Activated CD8-positive, alpha-beta memory T cell treated with anti-CD3 and anti-CD28 coated beads, Interleukin-2, amount 50 U/mL, for 4 hours (primary cell): ENCODE measurements at regions not wholly inside any gene's neighbourhood (a gene's known extent, or its start where the extent isn't known, plus 50 kb on each side); places are given as distances from the start of the nearest gene placed in this dataset.

ENCODE experiments used
- DNase-seq: peaks from one replicate; pipeline ENCODE4 v3.0.0-alpha.2; 2020

DNA sequence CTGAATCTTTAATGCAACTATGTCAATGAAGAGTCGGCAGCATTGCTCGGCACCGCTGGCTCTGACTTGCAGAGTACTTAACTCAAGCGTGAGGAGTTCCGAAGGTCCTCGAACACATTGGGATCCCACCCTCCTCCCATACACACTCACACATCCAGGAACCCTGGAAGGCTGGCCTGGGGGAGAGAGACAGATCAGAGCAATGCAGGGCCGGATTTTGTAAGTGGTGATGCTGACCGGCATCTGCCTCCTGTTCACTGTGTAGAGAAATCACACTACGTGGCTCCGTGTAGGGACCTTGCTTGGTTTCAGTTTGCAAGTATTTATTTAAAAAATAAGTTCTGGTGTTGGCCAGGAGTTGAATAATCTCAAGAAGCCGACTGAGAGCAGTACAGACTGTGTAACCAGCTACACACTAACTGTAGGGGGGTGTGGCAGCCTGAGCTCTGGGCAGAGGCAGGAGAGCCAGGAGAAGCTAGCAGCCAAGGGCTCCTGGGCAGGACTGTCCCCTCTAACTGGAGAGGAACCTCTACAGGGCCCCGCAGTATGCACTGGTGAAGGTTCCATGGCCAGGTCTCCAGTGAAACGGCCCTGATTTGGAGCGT is 190.2 kb upstream of the TNRC6C start:
- no peak for DNase-seq

DNA sequence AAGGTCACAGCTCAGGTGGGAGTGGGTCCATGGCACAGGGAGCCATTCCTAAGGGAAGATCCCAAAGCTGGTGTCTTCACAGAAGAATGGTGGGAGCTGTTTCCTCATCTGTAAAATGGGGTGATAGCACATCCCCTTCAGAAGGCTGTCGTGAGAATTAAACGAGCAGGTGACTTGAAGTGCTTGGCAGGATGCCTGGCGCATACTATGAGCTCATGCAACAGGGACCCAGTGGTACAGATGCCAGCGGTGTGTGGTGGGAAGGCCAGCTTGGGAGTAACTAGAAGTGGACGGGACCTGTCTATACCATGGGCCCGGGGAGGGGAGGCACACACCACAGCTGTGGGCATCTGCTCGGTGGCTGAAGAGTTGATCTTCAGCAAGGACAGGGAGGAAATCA is 189.3 kb upstream of the TNRC6C start:
- DNase-seq, result no peak

DNA sequence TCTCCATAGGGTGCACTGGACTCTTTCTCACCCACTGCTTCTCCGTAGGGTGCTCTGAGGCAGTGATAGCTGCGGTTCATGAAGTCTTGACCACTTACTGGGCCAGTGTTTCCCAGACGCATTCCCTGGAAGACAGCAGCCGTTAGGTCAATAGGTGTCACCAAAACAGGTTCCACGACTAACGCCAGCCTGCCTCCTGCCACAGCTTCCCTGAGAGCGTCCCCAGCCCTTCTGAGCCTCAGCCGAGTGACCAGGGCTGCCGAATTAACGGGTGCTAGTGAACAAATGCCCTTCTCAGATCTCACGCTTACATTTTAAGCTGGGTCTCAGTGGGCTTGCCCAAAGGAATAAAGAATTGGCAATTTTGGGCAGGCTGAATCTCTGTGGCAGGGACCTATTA is 188.7 kb upstream of the TNRC6C start:
- no peak for DNase-seq

DNA sequence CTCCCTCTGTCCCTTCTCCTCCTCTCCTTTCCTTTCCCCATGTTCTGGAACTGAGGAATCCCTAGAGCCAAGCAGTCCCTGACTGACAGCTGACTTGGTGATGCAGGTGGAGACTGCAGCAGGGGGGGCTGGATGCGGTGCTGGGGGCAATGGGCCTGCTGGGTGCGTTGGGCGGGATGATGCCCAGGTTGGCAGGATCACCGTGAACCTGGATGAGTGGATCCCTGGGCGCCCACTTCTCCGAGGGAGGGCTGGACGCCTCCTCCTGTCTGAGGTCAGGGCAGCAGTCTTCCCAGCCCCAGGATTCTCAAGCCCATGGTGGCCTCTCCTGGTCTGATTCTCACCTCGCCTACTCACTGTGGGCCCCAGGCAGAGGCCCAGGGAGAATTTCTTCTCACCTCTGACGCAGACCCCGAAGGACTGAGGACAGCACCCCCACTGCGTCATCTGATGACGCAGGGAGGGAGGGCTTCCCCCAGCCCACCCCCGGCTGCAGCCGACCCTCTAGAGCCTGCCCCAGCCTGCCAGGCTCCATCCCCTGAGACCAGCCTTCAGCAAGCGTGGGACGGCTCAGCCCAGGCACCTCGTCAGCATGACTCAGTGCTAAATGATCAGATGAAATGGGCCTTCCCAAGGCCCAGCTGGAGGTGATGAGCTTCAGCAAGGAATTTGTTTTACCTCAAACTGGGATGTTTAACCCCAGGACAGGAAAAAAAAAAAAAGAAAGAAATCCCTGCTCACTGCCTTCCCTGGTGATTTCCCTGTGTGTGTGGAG is 188.0 kb upstream of the TNRC6C start:
- DNase-seq, result no peak

DNA sequence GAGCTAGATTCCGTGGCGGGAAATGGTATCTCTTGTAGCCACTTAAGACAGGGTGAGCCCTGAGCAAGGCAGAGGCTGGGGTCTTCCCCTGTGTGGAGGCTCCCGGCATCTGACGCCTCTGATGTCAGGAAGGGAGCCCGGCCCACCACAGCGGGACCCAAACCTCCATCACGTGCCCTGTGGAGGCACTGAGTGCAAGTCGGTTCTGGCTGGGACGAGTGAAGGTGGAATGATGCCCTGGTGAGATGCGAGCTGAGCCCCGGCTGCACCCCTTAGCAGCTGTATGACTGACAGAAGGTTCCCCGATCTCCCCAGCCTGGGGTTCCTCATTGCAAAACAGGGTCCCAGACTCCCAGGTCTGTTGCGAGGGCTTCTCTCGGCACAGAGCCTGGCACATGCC is 187.4 kb upstream of the TNRC6C start:
- no peak for DNase-seq

DNA sequence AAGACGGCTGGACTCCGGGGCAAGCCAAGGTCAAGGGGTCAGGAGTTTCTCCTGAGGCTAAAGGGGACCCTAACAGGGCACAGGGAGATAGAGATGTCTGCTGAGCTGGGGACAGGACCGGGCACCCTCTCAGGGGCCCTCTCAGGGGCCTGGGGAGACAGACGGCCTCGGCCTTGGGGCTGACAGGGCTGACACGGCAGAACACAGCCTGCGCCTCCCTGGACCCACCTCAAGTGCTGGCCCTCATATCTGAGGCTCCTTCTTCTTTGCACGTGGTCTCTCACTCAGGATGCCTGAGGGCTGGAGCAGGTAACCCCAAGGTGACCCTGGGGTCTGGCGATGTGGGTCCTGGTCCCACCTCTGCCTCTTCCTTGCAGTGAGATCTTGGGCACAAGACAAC is 186.9 kb upstream of the TNRC6C start:
- no peak for DNase-seq

DNA sequence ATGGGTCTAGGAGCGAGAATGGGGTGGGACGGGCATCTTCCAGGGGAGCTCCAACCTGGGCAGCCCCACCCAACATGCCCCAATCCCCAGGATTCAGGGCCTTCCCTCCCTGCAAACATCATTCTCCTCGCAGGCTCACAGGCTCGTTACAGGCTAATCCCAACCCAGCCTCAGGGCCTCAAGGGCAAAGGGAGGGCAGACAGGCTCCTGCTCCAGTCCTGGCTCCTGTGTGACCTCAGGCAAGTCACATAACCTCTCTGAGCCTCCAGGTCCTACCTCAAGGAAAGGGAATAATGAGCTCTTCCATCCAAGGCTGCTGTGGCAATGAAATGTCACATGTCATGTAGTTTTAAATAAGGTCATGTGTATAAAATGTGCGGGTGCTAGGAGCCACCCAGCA is 186.5 kb upstream of the TNRC6C start:
- DNase-seq, result no peak

DNA sequence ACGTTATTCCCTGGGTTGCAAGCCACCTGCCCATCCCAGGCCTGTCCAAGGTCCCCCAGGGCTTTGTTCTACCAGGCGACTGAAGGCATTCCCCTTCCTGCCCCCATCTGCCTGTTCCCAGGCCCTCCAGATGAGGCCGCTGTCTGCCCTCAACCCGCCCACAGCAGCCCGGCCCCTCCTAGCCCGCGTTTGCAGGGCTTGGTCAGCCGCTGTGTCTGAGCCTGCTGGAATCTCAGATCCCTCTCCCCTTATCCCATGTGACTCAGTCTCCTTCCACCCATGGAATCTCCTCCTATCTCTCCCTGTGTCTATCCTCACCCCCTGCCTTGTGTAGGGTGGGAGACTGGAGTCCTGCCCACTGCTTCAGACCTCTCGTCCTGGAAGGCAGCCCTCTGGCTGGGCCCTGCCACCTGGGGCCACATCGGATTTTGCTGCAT is 186.0 kb upstream of the TNRC6C start:
- peak; percentile 68 for DNase-seq

DNA sequence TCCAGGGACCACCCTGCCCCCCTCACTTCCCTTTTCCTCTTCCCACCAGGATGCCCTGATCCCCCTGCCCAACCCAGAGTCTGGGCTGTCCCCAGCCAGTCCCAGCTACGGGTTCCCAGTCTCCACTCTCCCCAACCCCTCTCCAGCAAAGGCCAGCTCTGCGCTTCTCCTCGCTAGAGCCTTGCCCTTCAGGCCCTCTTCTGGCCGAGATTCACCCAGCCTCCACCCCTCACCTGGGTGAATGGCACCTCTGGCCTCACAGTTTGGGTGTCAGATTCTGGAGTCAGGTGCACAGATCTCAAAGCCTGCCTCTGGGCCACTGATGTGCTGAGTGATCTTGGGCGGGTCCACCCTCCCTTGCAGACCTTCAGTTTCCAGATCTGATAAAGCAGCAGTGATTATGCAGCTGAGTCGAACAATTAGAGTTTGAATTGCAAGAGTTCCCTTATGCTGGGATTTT is 185.6 kb upstream of the TNRC6C start:
- no peak for DNase-seq

DNA sequence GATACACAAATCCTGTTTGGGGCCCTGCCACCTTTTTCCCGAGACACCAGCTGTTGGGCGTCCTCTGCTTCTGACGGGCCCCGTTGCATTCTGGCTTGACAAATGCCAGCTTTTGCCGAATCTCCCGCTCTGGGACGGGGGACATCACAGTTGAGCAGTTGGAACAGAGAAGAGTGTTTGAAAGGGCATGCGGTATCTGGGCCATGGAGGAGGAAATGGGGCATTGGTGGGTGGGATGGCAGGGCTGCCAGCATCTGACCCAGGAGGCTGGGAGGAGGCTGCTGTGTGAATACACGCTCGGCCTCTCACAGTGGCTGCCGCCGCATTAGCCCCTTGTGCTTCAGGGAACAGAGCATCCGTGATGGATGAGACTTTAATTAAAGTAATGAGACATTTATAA is 184.3 kb upstream of the TNRC6C start:
- no peak for DNase-seq

DNA sequence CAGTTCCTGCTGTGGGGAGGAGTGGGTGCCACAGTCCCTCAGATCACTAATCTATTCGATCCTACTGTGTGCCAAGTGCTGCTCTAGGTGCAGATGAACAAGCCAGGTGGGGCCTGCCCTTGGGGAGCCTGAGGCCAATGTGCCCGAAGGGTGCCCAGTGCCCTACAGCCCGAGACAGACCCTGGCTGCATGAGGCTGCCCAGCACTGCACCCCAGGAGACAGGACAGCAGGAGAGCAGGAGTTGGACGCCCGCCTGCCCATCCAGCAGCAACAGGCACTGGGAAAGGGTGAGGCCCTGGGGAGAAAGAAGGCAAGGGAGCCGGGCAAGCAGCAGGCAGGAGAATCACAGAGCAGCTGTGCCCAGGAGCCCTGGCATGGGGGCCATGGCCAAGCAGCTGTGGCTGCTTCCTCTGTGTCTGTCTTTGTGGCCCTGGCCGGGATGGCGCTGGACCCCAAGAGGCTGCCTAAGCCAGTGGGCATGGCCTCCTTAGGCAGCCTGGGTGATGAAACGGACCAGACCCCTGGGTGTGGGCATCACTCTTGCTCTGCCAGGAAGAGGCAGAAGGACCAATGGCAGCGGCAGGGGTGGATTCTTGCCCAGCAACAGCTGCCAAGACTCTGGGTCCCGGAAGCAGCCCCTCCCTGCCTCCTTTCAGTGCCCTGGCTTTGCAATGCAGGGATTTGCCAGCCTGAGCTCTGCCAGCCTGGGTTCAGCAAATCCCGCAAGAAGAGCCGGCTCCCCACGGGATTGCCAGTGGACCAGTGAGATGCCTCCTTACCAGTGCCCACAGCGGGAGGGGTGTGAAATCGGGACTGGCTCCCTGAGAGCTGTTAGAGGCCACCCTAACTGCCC is 179.6 kb upstream of the TNRC6C start:
- DNase-seq, result no peak

DNA sequence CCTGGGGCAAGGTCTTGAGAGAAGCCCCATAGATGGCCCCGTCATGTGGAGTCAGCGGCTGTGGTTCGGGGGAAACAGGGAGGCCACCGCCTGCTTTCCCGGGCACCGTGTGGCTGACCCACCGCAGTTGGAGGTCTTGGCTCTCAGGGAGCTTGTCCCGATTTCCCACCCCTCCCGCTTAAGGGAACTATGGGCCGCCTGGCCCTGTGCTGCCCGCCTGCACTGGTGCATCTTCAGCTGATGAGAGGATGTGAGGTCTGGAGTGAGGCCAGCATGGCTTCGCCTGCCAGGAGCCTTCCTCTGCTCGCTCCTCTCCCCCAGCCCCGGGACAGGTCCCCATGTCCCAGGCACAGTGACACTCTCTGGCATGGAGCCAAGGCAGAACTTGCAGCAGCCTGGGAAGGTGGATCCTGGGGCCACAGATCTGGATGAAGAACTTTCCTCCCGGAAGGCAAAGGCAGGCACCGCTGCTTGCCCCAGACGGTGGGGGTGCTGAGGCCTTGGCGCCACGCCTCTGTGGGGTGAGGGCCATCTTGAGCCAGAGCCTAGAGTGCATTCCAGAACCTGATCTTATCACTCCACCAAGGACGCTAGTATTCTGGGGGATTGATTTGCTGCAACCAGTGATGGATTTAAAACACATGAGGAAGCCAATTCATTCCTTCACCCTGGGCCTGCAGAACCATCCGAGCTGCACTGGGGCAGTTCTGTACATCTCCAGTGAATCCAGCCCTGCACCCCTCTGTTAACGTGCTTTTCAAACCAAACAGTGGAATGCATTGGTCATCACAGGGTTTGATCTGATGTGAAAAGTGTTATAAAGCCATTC is 178.6 kb upstream of the TNRC6C start:
- no peak for DNase-seq

DNA sequence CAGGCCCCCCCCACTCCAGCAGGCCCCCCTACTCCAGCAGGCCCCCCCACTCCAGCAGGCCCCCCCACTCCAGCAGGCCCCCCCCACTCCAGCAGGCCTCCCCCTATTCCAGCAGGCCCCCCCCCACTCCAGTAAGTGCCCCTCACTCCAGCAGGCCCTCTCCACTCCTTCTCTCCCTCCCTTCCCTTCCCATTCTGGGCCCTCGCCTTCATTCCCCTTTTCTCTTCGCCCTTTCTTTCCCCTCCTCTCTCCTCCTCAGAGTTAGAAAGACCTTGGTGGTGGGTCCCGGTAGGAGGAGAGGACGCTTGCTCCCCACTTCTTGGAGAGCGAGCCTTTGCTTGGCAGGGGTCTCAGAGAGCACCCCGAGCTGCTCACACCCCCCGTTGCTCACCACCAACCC is 177.0 kb upstream of the TNRC6C start:
- no peak for DNase-seq

DNA sequence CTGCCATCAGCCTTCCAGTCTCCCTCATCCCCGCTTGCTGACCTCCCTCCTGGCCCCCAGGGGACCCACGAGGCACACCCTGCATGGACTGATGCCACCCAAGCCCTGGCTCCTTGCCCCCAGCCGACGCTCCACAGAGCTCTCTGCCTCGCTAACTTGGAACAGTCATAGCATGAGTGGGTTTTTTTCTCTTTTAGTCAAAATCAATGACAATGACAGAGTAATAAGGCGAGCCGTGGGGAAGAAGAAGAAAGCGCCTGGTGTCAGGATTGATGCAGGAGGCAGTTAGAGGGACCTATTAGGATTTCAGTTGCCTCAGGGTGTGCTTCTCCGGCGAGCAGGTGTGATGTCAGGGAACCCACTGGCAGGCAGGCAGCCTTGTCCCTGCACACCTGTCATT is 176.3 kb upstream of the TNRC6C start:
- DNase-seq, result no peak

DNA sequence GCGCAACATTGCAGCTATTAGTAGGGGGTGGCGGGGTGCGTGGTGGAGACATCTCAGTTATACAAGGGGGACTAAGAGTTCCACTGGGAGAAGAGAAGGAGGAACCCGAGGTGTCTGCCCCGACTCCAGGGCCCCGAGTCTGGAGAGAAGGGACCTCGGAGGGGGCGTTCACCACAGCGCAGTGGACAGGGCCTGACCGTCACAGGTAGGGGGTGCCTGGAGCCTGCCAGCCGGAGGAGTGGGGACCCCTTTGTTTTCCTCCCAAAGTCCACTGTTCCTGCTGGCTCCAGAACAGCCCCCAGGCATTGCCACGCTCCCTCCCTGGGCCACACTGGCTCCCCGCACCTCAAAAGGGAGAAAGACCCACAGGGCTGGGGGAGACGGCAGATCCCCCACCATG is 175.9 kb upstream of the TNRC6C start:
- no peak for DNase-seq

DNA sequence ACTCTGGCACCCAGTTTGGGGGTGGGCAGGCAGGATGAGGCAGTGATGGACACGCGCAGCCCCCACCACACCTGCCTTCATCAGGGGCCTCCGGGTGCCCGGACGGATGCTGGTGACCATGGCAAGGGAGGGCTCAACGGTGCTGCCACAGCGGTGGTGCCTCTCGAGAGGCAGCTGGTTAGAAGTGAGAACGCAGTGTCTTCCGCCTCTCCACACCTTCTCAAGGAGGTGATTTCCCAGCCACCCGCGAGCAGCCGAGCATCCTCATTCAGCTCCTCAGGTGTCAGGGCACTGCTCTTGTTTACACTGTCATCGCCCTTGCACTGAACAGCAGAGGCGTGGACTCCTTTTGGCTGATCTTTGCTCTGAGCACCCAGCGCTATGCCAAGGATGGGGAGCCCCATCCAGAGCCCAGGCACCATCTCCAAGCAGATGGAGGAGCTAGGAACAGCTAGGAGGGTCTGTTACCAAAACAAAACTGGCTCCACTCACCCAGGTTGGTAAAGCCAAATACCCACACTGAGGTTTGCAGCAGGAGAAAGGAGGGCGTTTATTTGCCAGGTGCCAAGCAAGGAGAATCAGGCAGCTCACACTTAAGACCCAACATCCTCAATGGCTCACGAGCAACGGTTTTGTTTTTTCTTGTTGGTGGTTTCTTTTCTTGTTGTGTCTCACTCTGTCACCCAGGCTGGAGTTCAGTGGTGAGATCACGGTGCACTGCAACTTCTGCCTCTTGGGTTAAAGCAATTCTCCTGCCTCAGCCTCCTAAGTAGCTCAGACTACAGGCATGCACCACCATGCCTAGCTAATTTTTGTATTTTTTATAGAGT is 174.3 kb upstream of the TNRC6C start:
- DNase-seq, result peak; percentile 63

DNA sequence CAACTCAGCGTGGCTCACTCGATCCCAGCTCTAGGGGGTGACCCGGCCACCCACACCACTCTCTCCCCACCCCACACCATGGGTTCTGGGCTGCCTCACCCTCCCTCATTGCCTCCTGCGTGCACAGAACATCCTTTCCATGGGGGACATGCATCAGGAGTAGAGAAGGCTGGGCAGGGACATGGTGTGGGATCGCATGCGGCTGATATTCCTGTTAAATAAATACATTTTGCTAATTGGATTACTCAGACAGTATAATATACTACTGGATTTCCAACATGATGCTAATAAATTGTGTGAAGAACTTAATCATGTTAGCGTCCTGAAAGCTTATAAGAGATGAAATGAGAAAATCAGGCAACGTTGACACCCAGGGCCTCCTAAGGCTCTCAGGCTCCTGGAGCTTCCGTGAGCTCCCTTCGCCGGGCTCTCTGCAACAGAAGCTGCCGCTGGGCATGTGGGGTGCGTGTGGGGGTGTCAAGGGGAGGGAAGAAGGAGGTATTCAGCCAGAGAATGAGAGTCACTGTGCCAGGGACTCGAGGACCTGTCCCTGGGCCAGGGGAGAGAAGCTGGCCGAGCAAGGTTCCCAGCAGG is 173.1 kb upstream of the TNRC6C start:
- no peak for DNase-seq

DNA sequence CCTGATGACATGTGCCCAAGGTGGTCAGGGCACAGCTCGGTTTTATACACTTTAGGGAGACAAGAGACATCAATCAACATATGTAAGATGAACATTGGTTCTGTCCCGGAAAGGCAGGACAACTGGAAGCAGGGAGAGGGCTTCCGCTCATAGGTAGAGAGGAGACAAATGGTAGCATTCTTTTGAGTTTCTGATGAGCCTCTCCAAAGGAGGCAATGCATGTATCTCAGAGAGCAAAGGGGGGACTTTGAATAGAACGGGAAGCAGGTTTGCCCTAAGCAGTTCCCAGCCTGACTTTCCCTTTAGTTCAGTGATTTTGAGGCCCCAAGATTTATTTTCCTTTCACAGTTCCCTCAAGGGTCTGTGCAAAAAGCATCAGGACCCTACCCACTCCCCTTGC is 172.4 kb upstream of the TNRC6C start:
- no peak for DNase-seq

DNA sequence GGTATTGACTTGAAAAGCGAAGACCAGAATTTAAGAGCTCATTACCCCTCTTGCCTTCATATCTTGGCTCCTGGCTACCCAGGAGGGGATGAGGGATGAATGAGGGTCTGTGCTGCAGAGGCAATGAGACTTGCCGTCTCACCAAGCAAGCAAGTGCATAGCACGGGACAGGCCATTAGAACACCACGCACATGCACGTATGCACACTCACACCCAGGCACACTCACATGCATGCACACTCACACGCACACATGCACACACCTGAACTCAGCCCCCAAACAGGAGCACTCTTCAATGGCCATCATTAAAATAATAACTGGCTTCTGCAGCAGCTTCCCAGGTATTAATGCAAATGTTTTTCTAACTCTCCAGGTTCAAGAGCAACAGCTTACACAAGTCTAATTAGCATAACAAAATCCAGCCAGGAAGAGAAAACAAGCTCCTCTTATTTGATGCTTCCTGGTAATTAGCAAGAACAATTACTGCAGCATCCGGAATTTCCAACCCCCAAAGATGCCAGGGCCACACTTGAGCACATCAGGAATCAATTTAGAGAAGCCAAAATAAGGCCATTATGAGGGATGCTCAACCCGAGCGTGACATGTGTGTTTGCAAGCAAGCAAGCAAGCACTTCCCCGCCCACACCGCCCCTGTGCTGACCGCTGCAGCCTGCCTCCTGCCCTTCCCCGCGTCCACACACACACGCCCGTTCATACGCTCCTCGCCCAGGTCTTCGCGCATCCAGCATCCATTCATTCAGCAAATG is 171.6 kb upstream of the TNRC6C start:
- no peak for DNase-seq

DNA sequence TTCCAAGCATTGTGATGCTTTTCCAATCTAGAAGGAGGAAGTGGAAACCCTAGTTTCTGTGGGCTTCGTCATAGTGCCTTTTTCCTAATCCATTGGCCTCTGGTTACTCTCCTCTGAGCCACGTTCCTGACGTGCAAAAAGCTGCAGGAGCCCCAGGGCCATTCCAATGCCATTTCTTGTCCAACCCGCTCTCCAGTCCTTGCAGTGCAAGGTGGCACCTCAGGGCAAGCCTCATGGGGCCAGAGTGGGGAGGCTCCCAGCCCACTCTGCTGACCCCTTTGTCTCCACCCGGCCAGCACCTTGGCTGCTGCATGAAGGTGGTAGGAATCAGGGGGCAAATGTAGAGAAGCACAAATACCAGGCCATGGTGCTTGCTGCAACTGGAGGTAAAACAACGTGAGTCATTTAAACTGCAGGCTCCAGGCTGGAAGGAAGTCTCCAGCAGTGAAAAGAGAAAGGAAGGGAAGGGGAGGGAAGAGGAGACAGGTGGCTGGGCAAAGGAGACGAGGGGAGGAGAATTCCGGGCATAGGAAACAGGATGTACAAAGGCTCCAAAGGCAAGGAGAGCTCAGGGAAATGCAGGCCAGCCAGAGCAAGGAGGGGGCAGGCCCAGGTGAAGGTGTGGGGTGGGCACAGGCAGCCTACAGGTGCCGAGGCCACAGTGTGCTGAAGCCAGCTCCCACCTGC is 168.2 kb upstream of the TNRC6C start:
- no peak for DNase-seq
